HEK293T (cell line): ENCODE measurements at regions not wholly inside any gene's neighbourhood (a gene's known extent, or its start where the extent isn't known, plus 50 kb on each side); places are given as distances from the start of the nearest gene placed in this dataset.

ENCODE experiments used
- FOXM1 ChIP-seq: fragments of 450-650 bp; IDR thresholded peaks from 2 replicates; pipeline ENCODE4 v1.6.1; 2017; ENCODE audit warnings: mild to moderate bottlenecking, borderline replicate concordance
- SP1 ChIP-seq: fragments of 450-650 bp; IDR thresholded peaks from 2 replicates; pipeline ENCODE4 v1.6.1; 2017
- SUZ12 ChIP-seq: fragments of 450-650 bp; IDR thresholded peaks from 2 replicates; pipeline ENCODE4 v1.6.1; 2016; ENCODE audit warnings: mild to moderate bottlenecking

- no peak for TF ChIP-seq SP1
- no peak for TF ChIP-seq SUZ12
- no peak for TF ChIP-seq FOXM1
Measured at GRCh38 chr6:12614456-12614855, 102.1 kb upstream of the PHACTR1 start.
